Mesenchymal stem cell (in vitro differentiated cells and primary cell): ENCODE measurements at regions not wholly inside any gene's neighbourhood (a gene's known extent, or its start where the extent isn't known, plus 50 kb on each side); places are given as distances from the start of the nearest gene placed in this dataset.

Experiments
- DNase-seq: peaks from one replicate; pipeline ENCODE4 v3.0.0-alpha.2; 2013
- H2AFZ ChIP-seq: one replicate; pipeline ENCODE4 v1.6.1; 2013; ENCODE audit warnings: low read depth, mild to moderate bottlenecking, control low read depth, inconsistent platforms, low read length, moderate library complexity
- H2AK5ac ChIP-seq: 2 replicates; pipeline ENCODE4 v1.6.1; 2013; ENCODE audit warnings: low read length, moderate library complexity, mild to moderate bottlenecking, inconsistent platforms; ENCODE audit not compliant: severe bottlenecking
- H2BK120ac ChIP-seq: one replicate; pipeline ENCODE4 v1.6.1; 2013; ENCODE audit warnings: low read depth, mild to moderate bottlenecking, inconsistent platforms, low read length, moderate library complexity
- H2BK12ac ChIP-seq, 2 experiments: one replicate each; pipeline ENCODE4 v1.6.1; 2013; ENCODE audit warnings: inconsistent platforms in 2 of 2, low read length in 2 of 2, mild to moderate bottlenecking in 2 of 2, moderate library complexity in 2 of 2, control low read depth in 1 of 2
- H2BK15ac ChIP-seq: one replicate; pipeline ENCODE4 v1.6.1; 2013; ENCODE audit warnings: mild to moderate bottlenecking, low read depth, inconsistent platforms; ENCODE audit not compliant: poor library complexity, severe bottlenecking
- H2BK5ac ChIP-seq: 2 replicates; pipeline ENCODE4 v1.6.1; 2013; ENCODE audit warnings: low read depth, mild to moderate bottlenecking, low read length, control low read depth, inconsistent platforms; ENCODE audit not compliant: poor library complexity, severe bottlenecking
- H3K14ac ChIP-seq, 2 experiments: one replicate each; pipeline ENCODE4 v1.6.1; 2013; ENCODE audit warnings: inconsistent platforms in 2 of 2, low read length in 2 of 2, control low read depth in 1 of 2, mild to moderate bottlenecking in 1 of 2, moderate library complexity in 1 of 2
- H3K18ac ChIP-seq, 2 experiments: one replicate each; pipeline ENCODE4 v1.6.1; 2013; ENCODE audit warnings: inconsistent platforms in 2 of 2, low read length in 2 of 2, control low read depth in 1 of 2, low read depth in 1 of 2, mild to moderate bottlenecking in 1 of 2
- H3K23ac ChIP-seq, 2 experiments: one replicate each; pipeline ENCODE4 v1.6.1; 2013; ENCODE audit warnings: inconsistent platforms in 2 of 2, low read length in 2 of 2, mild to moderate bottlenecking in 2 of 2, moderate library complexity in 2 of 2, control low read depth in 1 of 2
- H3K27ac ChIP-seq: 2 replicates; pipeline ENCODE4 v1.5.1; 2013; ENCODE audit warnings: mild to moderate bottlenecking, moderate library complexity, low read length, control low read depth, inconsistent platforms; ENCODE audit not compliant: poor library complexity, severe bottlenecking
- H3K27me3 ChIP-seq, 2 experiments: 2 replicates each; pipeline versions ENCODE4 v1.6.1 to v1.7.0; 2013; ENCODE audit warnings: low read length in 2 of 2, mild to moderate bottlenecking in 2 of 2, moderate library complexity in 2 of 2, control low read depth in 1 of 2, inconsistent platforms in 1 of 2; ENCODE audit not compliant: control insufficient read depth in 1 of 2, insufficient read depth in 1 of 2
- H3K36me3 ChIP-seq, 2 experiments: 2 replicates each; pipeline versions ENCODE4 v1.6.1 to v1.7.0; 2013; ENCODE audit warnings: low read length in 2 of 2, control low read depth in 1 of 2, inconsistent platforms in 1 of 2, low read depth in 1 of 2, mild to moderate bottlenecking in 1 of 2; ENCODE audit not compliant: insufficient read depth in 2 of 2, control insufficient read depth in 1 of 2
- H3K4ac ChIP-seq, 2 experiments: one replicate each; pipeline ENCODE4 v1.6.1; 2013; ENCODE audit warnings: inconsistent platforms in 2 of 2, low read length in 2 of 2, mild to moderate bottlenecking in 2 of 2, moderate library complexity in 2 of 2, control low read depth in 1 of 2, low read depth in 1 of 2
- H3K4me1 ChIP-seq: 2 replicates; pipeline ENCODE4 v1.6.1; 2013; ENCODE audit warnings: low read depth, low read length, control low read depth; ENCODE audit not compliant: control insufficient read depth, insufficient read depth
- H3K4me2 ChIP-seq: 2 replicates; pipeline ENCODE4 v1.6.1; 2013; ENCODE audit warnings: low read length, mild to moderate bottlenecking, inconsistent platforms; ENCODE audit not compliant: poor library complexity, severe bottlenecking
- H3K4me3 ChIP-seq, 2 experiments: 2 replicates each; pipeline versions ENCODE4 v1.5.1 to v1.7.0; 2013; ENCODE audit warnings: low read length in 2 of 2, mild to moderate bottlenecking in 2 of 2, control low read depth in 1 of 2, low read depth in 1 of 2; ENCODE audit not compliant: insufficient read depth in 1 of 2
- H3K79me1 ChIP-seq: replicated peaks from 2 replicates; pipeline ENCODE4 v1.6.1; 2013; ENCODE audit warnings: mild to moderate bottlenecking, control low read depth, low read length, inconsistent platforms; ENCODE audit not compliant: poor library complexity, severe bottlenecking
- H3K9ac ChIP-seq: 2 replicates; pipeline ENCODE4 v1.7.0; 2013; ENCODE audit warnings: mild to moderate bottlenecking, low read length, moderate library complexity
- H3K9me3 ChIP-seq: 2 replicates; pipeline ENCODE4 v1.7.0; 2013; ENCODE audit warnings: mild to moderate bottlenecking, low read length; ENCODE audit not compliant: control insufficient read depth
- H4K8ac ChIP-seq: one replicate; pipeline ENCODE4 v1.6.1; 2013; ENCODE audit warnings: inconsistent platforms, mild to moderate bottlenecking, low read length, moderate library complexity
- H4K91ac ChIP-seq: one replicate; pipeline ENCODE4 v1.6.1; 2013; ENCODE audit warnings: mild to moderate bottlenecking, low read length, inconsistent platforms
- WGBS: methylation state at CpG from one replicate; pipeline ENCODE4 v1.1.7; 2013; ENCODE audit warnings: mixed read lengths; 5-methylcytosine and 5-hydroxymethylcytosine counted together

DNA sequence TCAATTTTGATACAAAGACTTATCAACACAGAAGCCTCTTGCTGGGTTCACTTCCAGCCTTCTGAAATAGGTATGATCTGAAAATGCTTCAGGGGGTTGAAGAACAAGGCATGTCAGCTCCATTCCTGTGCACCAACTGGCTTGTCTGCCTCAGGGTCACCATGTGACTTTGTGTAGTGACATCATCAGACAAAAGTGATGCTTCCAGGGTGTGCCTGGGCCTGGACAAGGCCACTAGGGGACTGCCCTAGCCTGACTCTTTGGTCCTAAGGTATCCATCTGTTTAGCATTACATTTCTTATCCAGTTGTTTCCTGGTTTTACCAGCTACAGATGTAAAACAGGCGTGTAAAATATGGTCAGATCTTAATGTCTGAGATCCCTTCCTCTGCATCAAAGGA is 155.6 kb downstream of the CAND1 start:
- Histone ChIP-seq H3K9ac (no peak overlapping the region), H3K36me3 (no peaks in the 10 kb centered on the region), H3K4me2 (no peak overlapping the region), H3K79me1 (no peaks in the 10 kb centered on the region), H3K9me3 (no peaks in the 10 kb centered on the region), H3K4ac (no peak overlapping the region), H3K14ac (no peak overlapping the region), H2AFZ (no peak overlapping the region), H3K27ac (no peak overlapping the region), H3K4me1 (peaks cover 3% of the 10 kb centered on the region), H3K23ac (no peak overlapping the region), H2BK5ac (no peak overlapping the region), H4K91ac (no peak overlapping the region), H3K18ac (peak overlapping the region in 1 of 2 experiments; percentile 3), H2BK120ac (no peak overlapping the region), H3K27me3 (no peaks in the 10 kb centered on the region), H3K4me3 (no peak overlapping the region), H2BK15ac (no peak overlapping the region), H4K8ac (no peak overlapping the region), H2AK5ac (peak overlapping the region; percentile 5), H2BK12ac (no peak overlapping the region)
- 89% methylated on average over 1 of the region's 1 CpG for WGBS
- DNase-seq = no peak

- WGBS = no CpG with 5 or more reads among the region's 1 CpG
- no peaks in the 10 kb centered on the region for H3K36me3 ChIP-seq
Measured at GRCh38 chr12:67425394-67425793, 156.2 kb downstream of the CAND1 start.

GRCh38 chr12:67426067-67426466 is 156.9 kb downstream of the CAND1 start:
- DNase-seq = peak; percentile 63
- no peak overlapping the region for H3K23ac ChIP-seq
- no peak overlapping the region for H3K4me2 ChIP-seq
- H3K36me3 ChIP-seq = no peaks in the 10 kb centered on the region
- no peak overlapping the region for H2AK5ac ChIP-seq
- no peak overlapping the region for H2AFZ ChIP-seq
- no peaks in the 10 kb centered on the region for H3K79me1 ChIP-seq
- H3K27ac ChIP-seq = peak overlapping the region; percentile 78
- H2BK12ac ChIP-seq = peak overlapping the region in 1 of 2 experiments; percentile 64
- H3K18ac ChIP-seq = peak overlapping the region in 1 of 2 experiments; percentile 56
- H3K9me3 ChIP-seq = no peaks in the 10 kb centered on the region
- H3K4me1 ChIP-seq = peaks cover 3% of the 10 kb centered on the region
- H4K8ac ChIP-seq = no peak overlapping the region
- no peak overlapping the region for H2BK5ac ChIP-seq
- no peak overlapping the region for H3K14ac ChIP-seq
- H2BK120ac ChIP-seq = no peak overlapping the region
- no peak overlapping the region for H3K4ac ChIP-seq
- no peak overlapping the region for H3K9ac ChIP-seq
- peak overlapping the region in 1 of 2 experiments; percentile 8 for H3K4me3 ChIP-seq
- H3K27me3 ChIP-seq = no peaks in the 10 kb centered on the region
- no peak overlapping the region for H2BK15ac ChIP-seq
- H4K91ac ChIP-seq = no peak overlapping the region
- WGBS = 94% methylated on average over 2 of the region's 2 CpGs

More at GRCh38 chr12:67425394-67425793, 156.2 kb downstream of the CAND1 start:
- Histone ChIP-seq H2BK12ac (no peak overlapping the region), H2AK5ac (no peak overlapping the region), H3K4me2 (no peak overlapping the region), H3K79me1 (no peaks in the 10 kb centered on the region), H2BK15ac (no peak overlapping the region), H4K8ac (no peak overlapping the region), H3K27ac (no peak overlapping the region), H3K4me3 (no peak overlapping the region), H3K4ac (no peak overlapping the region), H3K14ac (no peak overlapping the region), H2AFZ (no peak overlapping the region), H2BK120ac (no peak overlapping the region), H3K9ac (no peak overlapping the region), H3K4me1 (peaks cover 3% of the 10 kb centered on the region), H3K18ac (no peak overlapping the region), H2BK5ac (no peak overlapping the region), H3K23ac (no peak overlapping the region), H3K9me3 (no peaks in the 10 kb centered on the region), H3K27me3 (no peaks in the 10 kb centered on the region), H4K91ac (no peak overlapping the region)
- no peak for DNase-seq

GRCh38 chr12:67427336-67427735 is 158.2 kb downstream of the CAND1 start:
- no peaks in the 10 kb centered on the region for H3K36me3 ChIP-seq
- H4K8ac ChIP-seq = no peak overlapping the region
- no peaks in the 10 kb centered on the region for H3K9me3 ChIP-seq
- H3K4ac ChIP-seq = no peak overlapping the region
- H3K4me3 ChIP-seq = no peak overlapping the region
- no peak overlapping the region for H3K27ac ChIP-seq
- no peak overlapping the region for H3K4me2 ChIP-seq
- no peak overlapping the region for H2BK5ac ChIP-seq
- DNase-seq = no peak
- H3K18ac ChIP-seq = no peak overlapping the region
- no peak overlapping the region for H4K91ac ChIP-seq
- H2BK120ac ChIP-seq = no peak overlapping the region
- H2BK15ac ChIP-seq = no peak overlapping the region
- H2AFZ ChIP-seq = no peak overlapping the region
- H3K79me1 ChIP-seq = no peaks in the 10 kb centered on the region
- no peak overlapping the region for H2BK12ac ChIP-seq
- no peaks in the 10 kb centered on the region for H3K27me3 ChIP-seq
- no peak overlapping the region for H3K14ac ChIP-seq
- peaks cover 3% of the 10 kb centered on the region for H3K4me1 ChIP-seq
- H3K23ac ChIP-seq = no peak overlapping the region
- WGBS = 90% methylated on average over 3 of the region's 4 CpGs
- no peak overlapping the region for H3K9ac ChIP-seq
- H2AK5ac ChIP-seq = peak overlapping the region; percentile 38
